Ishikawa (cell line): ENCODE measurements at regions not wholly inside any gene's neighbourhood (a gene's known extent, or its start where the extent isn't known, plus 50 kb on each side); places are given as distances from the start of the nearest gene placed in this dataset.

Source experiments
- CEBPB ChIP-seq: IDR thresholded peaks from 2 replicates; pipeline ENCODE4 v1.6.1; 2012
- CREB1 ChIP-seq: IDR thresholded peaks from 2 replicates; pipeline ENCODE4 v1.6.1; 2012; ENCODE audit warnings: low read depth
- EGR1 ChIP-seq: IDR thresholded peaks from 2 replicates; pipeline ENCODE4 v1.6.1; 2012
- EP300 ChIP-seq: IDR thresholded peaks from 2 replicates; pipeline ENCODE4 v1.6.1; 2012; ENCODE audit warnings: borderline replicate concordance
- FOXM1 ChIP-seq: IDR thresholded peaks from 2 replicates; pipeline ENCODE4 v1.6.1; 2012; ENCODE audit warnings: low read depth, borderline replicate concordance
- NFIC ChIP-seq: IDR thresholded peaks from 2 replicates; pipeline ENCODE4 v1.6.1; 2012
- RAD21 ChIP-seq: IDR thresholded peaks from 2 replicates; pipeline ENCODE4 v1.6.1; 2012; ENCODE audit warnings: low read depth
- TAF1 ChIP-seq: IDR thresholded peaks from 2 replicates; pipeline ENCODE4 v1.6.1; 2012; ENCODE audit warnings: low read depth, mild to moderate bottlenecking
- TCF12 ChIP-seq: IDR thresholded peaks from 2 replicates; pipeline ENCODE4 v1.6.1; 2012; ENCODE audit warnings: low read depth
- TEAD4 ChIP-seq: IDR thresholded peaks from 2 replicates; pipeline ENCODE4 v1.6.1; 2012
- YY1 ChIP-seq: IDR thresholded peaks from 2 replicates; pipeline ENCODE4 v1.6.1; 2012; ENCODE audit warnings: low read depth
- ZBTB7A ChIP-seq: IDR thresholded peaks from 2 replicates; pipeline ENCODE4 v1.6.1; 2012; ENCODE audit warnings: low read depth
- TF ChIP-seq, protein P1 (sequence below): IDR thresholded peaks from 2 replicates; pipeline ENCODE4 v1.6.1; 2012; ENCODE audit warnings: low read depth, mild to moderate bottlenecking
- TF ChIP-seq, protein P2 (sequence below): IDR thresholded peaks from 2 replicates; pipeline ENCODE4 v1.6.1; 2012
- TF ChIP-seq, protein P3 (sequence below): IDR thresholded peaks from 2 replicates; pipeline ENCODE4 v1.6.1; 2012

DNA sequence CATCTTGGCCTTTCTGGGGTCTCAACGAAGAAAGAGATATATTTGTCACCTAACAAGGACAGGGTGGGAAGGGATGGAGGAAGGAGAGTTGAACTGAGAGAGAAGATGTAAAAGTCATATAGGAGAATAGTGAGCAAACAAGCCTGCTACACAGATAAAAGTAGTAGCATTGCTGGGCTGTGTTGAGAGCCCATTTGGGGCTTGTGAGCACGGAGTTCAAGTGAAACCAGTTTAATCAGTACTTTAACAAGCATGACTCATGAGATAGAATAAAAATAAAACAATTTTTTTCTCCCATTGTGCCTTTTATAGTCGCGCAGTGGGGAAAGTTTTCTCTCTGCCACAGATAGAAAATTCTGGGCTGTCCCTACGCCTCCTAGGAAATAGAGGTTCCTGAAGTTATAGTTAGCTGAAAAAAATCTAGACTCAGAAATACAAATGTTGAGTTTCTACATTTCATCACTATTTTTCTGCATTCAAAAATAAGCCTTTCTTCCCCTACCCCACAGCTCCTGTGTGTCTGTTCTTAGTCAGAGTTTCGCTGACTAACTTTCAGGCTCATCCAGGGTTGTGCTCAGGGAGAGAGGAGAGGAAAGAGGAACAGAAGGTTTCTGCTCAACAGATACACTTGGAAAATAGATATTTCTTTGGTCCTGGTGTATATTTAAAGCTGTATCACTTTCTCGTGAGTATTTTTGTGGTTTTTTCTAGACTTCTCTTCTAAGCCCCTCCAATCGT is 395.8 kb upstream of the ADAMTSL1 start:
- TF ChIP-seq TEAD4 = no peak
- TF ChIP-seq TAF1 = no peak
- TF ChIP-seq YY1 = no peak
- no peak for TF ChIP-seq CREB1
- TF ChIP-seq NFIC = no peak
- TF ChIP-seq RAD21 = no peak
- no peak for TF ChIP-seq TCF12
- TF ChIP-seq, protein P1, sequence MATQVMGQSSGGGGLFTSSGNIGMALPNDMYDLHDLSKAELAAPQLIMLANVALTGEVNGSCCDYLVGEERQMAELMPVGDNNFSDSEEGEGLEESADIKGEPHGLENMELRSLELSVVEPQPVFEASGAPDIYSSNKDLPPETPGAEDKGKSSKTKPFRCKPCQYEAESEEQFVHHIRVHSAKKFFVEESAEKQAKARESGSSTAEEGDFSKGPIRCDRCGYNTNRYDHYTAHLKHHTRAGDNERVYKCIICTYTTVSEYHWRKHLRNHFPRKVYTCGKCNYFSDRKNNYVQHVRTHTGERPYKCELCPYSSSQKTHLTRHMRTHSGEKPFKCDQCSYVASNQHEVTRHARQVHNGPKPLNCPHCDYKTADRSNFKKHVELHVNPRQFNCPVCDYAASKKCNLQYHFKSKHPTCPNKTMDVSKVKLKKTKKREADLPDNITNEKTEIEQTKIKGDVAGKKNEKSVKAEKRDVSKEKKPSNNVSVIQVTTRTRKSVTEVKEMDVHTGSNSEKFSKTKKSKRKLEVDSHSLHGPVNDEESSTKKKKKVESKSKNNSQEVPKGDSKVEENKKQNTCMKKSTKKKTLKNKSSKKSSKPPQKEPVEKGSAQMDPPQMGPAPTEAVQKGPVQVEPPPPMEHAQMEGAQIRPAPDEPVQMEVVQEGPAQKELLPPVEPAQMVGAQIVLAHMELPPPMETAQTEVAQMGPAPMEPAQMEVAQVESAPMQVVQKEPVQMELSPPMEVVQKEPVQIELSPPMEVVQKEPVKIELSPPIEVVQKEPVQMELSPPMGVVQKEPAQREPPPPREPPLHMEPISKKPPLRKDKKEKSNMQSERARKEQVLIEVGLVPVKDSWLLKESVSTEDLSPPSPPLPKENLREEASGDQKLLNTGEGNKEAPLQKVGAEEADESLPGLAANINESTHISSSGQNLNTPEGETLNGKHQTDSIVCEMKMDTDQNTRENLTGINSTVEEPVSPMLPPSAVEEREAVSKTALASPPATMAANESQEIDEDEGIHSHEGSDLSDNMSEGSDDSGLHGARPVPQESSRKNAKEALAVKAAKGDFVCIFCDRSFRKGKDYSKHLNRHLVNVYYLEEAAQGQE = no peak
- TF ChIP-seq, protein P2, sequence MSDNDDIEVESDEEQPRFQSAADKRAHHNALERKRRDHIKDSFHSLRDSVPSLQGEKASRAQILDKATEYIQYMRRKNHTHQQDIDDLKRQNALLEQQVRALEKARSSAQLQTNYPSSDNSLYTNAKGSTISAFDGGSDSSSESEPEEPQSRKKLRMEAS = no peak
- no peak for TF ChIP-seq FOXM1

DNA sequence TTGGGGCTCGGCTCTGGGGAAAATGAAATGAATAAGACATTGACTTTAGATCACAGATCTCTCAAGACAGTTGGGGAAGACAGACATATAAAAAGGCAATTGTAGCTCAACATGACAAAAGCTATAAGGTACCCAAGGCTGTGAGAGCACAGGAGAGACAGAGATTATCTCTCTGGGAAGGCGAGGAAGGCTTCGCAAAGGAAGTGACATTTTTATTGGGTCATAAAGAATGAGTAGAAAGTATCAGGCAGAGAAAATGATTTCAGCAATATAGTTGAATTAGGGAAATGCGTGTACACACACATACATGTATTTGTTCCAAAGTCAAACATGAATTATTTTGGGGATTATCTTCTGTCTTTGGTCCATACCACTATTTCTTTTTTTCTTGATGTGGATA is 381.8 kb upstream of the ADAMTSL1 start:
- TF ChIP-seq RAD21 (no peak), CREB1 (no peak), ZBTB7A (no peak), YY1 (no peak)

DNA sequence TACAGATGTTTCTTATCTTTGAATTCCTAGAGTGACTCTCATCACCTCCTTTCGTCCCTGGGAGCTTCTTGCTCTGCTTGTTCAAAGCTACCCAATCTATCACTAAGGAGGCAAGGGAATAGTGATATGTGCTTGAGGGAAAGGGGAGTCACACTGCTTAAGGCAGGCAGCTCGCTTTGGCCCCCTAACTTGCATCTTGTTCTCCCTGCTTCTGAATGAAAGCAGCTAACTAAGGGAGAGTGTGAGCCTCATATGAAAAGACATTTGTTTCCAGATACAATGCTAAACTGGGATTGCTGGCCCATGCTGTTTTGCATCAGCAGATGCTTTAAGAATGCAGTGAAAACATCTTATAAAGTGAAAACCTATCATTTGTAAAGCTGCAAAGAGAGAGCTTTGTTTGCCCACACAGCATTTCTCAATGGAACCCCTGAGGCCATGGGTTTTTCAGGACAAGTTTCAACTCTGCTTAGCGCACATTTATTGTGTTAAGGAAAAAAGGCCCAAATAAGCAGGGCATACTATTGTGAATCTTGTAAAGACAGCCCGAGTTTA is 367.9 kb upstream of the ADAMTSL1 start:
- TF ChIP-seq FOXM1 (no peak), EGR1 (no peak), EP300 (no peak), ZBTB7A (no peak), CREB1 (no peak), NFIC (no peak), TCF12 (no peak), TAF1 (no peak), TEAD4 (no peak)
- TF ChIP-seq, protein P3, sequence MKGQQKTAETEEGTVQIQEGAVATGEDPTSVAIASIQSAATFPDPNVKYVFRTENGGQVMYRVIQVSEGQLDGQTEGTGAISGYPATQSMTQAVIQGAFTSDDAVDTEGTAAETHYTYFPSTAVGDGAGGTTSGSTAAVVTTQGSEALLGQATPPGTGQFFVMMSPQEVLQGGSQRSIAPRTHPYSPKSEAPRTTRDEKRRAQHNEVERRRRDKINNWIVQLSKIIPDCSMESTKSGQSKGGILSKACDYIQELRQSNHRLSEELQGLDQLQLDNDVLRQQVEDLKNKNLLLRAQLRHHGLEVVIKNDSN = no peak
- TF ChIP-seq, protein P1 = no peak

DNA sequence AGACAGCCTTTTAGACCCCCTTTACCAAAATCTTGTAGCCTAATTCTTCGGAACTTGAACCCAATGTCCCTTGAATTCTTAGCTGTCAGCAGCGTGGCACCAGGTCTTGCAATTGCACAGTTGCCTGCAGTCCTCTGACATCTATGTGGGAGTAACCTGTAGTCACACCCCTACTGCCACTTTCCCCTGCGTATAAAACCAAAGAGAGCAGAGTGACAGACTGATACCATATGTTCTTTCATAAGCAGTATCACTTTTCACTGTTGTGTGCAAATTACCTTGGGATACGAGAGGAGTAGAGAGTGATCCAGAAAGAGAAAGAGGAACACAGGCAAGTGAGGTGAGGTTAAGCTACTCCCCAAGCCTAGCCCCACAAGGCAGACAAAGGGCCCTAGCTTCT is 364.3 kb upstream of the ADAMTSL1 start:
- no peak for TF ChIP-seq CREB1
- TF ChIP-seq, protein P3 = no peak
- TF ChIP-seq EGR1 = no peak
- TF ChIP-seq FOXM1 = no peak
- TF ChIP-seq, protein P2 = no peak
- TF ChIP-seq CEBPB = no peak
- TF ChIP-seq TCF12 = no peak
- no peak for TF ChIP-seq YY1
- TF ChIP-seq TEAD4 = no peak
- no peak for TF ChIP-seq NFIC
- TF ChIP-seq, protein P1 = no peak
- no peak for TF ChIP-seq TAF1
- TF ChIP-seq EP300 = no peak
